HEK293 (cell line): ENCODE measurements at regions not wholly inside any gene's neighbourhood (a gene's known extent, or its start where the extent isn't known, plus 50 kb on each side); places are given as distances from the start of the nearest gene placed in this dataset.
A peak's percentile ranks its signal among the peaks of the same experiment; 100 is the strongest.

Experiments used
- CTCF ChIA-PET: fragments of 350-600 bp; formaldehyde crosslinking; extraction: SDS; loops from one replicate; lab custom pipeline; 2021; ENCODE audit warnings: antibody characterized with exemption; lab: Yijun Ruan, JAX
- POLR2A ChIA-PET: fragments of 300-600 bp; formaldehyde crosslinking; extraction: SDS; loops from one replicate; lab custom pipeline; 2020; ENCODE audit warnings: antibody characterized with exemption, inconsistent platforms; lab: Yijun Ruan, JAX
- H3K27ac ChIP-seq: fragments of 200-500 bp; sonication (Bioruptor generic); 2 replicates; pipeline ENCODE4 v1.5.1; 2014; ENCODE audit warnings: low read depth, low read length, control low read depth, inconsistent platforms; ENCODE audit errors: extremely low read depth
- H3K36me3 ChIP-seq, 2 experiments: fragments of 200-500 bp in 1 of 2; sonication (Bioruptor generic) in 1 of 2; 1 replicate in 1 of 2; 2 replicates in 1 of 2; pipeline ENCODE4 v1.5.1; 2014 to 2017; ENCODE audit warnings: inconsistent platforms in 2 of 2, low read length in 2 of 2; ENCODE audit not compliant: control insufficient read depth in 2 of 2, insufficient read depth in 1 of 2
- H3K4me1 ChIP-seq: fragments of 200-500 bp; sonication (Bioruptor generic); 2 replicates; pipeline ENCODE4 v1.5.1; 2014; ENCODE audit warnings: mild to moderate bottlenecking, low read length, inconsistent platforms; ENCODE audit not compliant: control insufficient read depth, insufficient read depth
- H3K4me3 ChIP-seq: 2 replicates; pipeline ENCODE4 v1.5.1; 2011; ENCODE audit warnings: low read depth, mild to moderate bottlenecking, control low read depth, low read length, moderate library complexity
- H3K9me3 ChIP-seq: fragments of 200-500 bp; sonication (Bioruptor generic); 2 replicates; pipeline ENCODE4 v1.5.1; 2014; ENCODE audit warnings: low read depth, low read length, inconsistent platforms; ENCODE audit not compliant: control insufficient read depth, insufficient read depth
- SETDB1 ChIP-seq: IDR thresholded peaks from one replicate; pipeline ENCODE4 v1.6.1; 2017; ENCODE audit warnings: mild to moderate bottlenecking, low read length, moderate library complexity, mixed read lengths; ENCODE audit not compliant: insufficient read length
- TCF7L2 ChIP-seq: IDR thresholded peaks from 2 replicates; pipeline ENCODE4 v1.6.1; 2011; ENCODE audit warnings: low read depth, mild to moderate bottlenecking, inconsistent platforms, low read length, moderate library complexity, borderline replicate concordance
- ZFP3 ChIP-seq: fragments of 450-650 bp; formaldehyde crosslinking; IDR thresholded peaks from 2 replicates; pipeline ENCODE4 v1.5.1; 2016; ENCODE audit warnings: low read depth, missing biosample characterization, missing genetic modification characterization
- ZFP41 ChIP-seq: fragments of 450-650 bp; formaldehyde crosslinking; IDR thresholded peaks from 2 replicates; pipeline ENCODE4 v1.5.1; 2016; ENCODE audit warnings: missing biosample characterization, missing genetic modification characterization, borderline replicate concordance
- ZNF146 ChIP-seq: fragments of 450-650 bp; formaldehyde crosslinking; IDR thresholded peaks from 2 replicates; pipeline ENCODE4 v1.5.1; 2016; ENCODE audit warnings: missing biosample characterization, missing genetic modification characterization
- ZNF274 ChIP-seq, 2 experiments: fragments of 200-500 bp in 1 of 2; fragments of 450-650 bp in 1 of 2; sonication (Bioruptor generic) in 1 of 2; formaldehyde crosslinking in 1 of 2; IDR thresholded peaks; 2 replicates each; pipeline versions ENCODE4 v1.5.1 to v1.6.1; 2014 to 2016; ENCODE audit warnings: borderline replicate concordance in 1 of 2, inconsistent platforms in 1 of 2, low read length in 1 of 2, missing biosample characterization in 1 of 2, missing genetic modification characterization in 1 of 2
- ZNF324 ChIP-seq: fragments of 450-650 bp; formaldehyde crosslinking; IDR thresholded peaks from 2 replicates; pipeline ENCODE4 v1.5.1; 2016; ENCODE audit warnings: missing biosample characterization, missing genetic modification characterization
- ZNF37A ChIP-seq: fragments of 450-650 bp; IDR thresholded peaks from 2 replicates; pipeline ENCODE4 v1.5.1; 2018; ENCODE audit warnings: missing biosample characterization, missing genetic modification characterization
- ZNF423 ChIP-seq: fragments of 450-650 bp; formaldehyde crosslinking; IDR thresholded peaks from 2 replicates; pipeline ENCODE4 v1.5.1; 2016; ENCODE audit warnings: missing biosample characterization, missing genetic modification characterization
- ZNF501 ChIP-seq: fragments of 450-650 bp; formaldehyde crosslinking; IDR thresholded peaks from 2 replicates; pipeline ENCODE4 v1.5.1; 2016; ENCODE audit warnings: missing biosample characterization, missing genetic modification characterization
- ZNF529 ChIP-seq: fragments of 450-650 bp; formaldehyde crosslinking; IDR thresholded peaks from 2 replicates; pipeline ENCODE4 v1.5.1; 2017; ENCODE audit warnings: missing genetic modification characterization, missing biosample characterization; ENCODE audit not compliant: insufficient replicate concordance
- ZNF544 ChIP-seq: fragments of 450-650 bp; formaldehyde crosslinking; IDR thresholded peaks from 2 replicates; pipeline ENCODE4 v1.5.0; 2017; ENCODE audit warnings: missing biosample characterization, missing genetic modification characterization
- ZNF548 ChIP-seq: fragments of 450-650 bp; formaldehyde crosslinking; IDR thresholded peaks from 2 replicates; pipeline ENCODE4 v1.5.1; 2016; ENCODE audit warnings: missing biosample characterization, missing genetic modification characterization
- TF ChIP-seq, protein P1 (sequence below): fragments of 450-650 bp; formaldehyde crosslinking; IDR thresholded peaks from 2 replicates; pipeline ENCODE4 v1.5.1; 2016; ENCODE audit warnings: missing biosample characterization, missing genetic modification characterization
- TF ChIP-seq, protein P2 (sequence below): fragments of 450-650 bp; formaldehyde crosslinking; IDR thresholded peaks from 2 replicates; pipeline ENCODE4 v1.5.1; 2017; ENCODE audit warnings: missing biosample characterization, missing genetic modification characterization
- TF ChIP-seq, protein P3 (sequence below): fragments of 450-650 bp; formaldehyde crosslinking; IDR thresholded peaks from 2 replicates; pipeline ENCODE4 v1.5.1; 2016; ENCODE audit warnings: missing biosample characterization, missing genetic modification characterization, low read depth
- TF ChIP-seq, protein P4 (sequence below): fragments of 450-650 bp; formaldehyde crosslinking; IDR thresholded peaks from 2 replicates; pipeline ENCODE4 v1.5.1; 2016; ENCODE audit warnings: missing biosample characterization, missing genetic modification characterization
- TF ChIP-seq, protein P5 (sequence below): fragments of 450-650 bp; IDR thresholded peaks from 2 replicates; pipeline ENCODE4 v1.5.1; 2018; ENCODE audit warnings: missing biosample characterization, mild to moderate bottlenecking, missing genetic modification characterization

DNA sequence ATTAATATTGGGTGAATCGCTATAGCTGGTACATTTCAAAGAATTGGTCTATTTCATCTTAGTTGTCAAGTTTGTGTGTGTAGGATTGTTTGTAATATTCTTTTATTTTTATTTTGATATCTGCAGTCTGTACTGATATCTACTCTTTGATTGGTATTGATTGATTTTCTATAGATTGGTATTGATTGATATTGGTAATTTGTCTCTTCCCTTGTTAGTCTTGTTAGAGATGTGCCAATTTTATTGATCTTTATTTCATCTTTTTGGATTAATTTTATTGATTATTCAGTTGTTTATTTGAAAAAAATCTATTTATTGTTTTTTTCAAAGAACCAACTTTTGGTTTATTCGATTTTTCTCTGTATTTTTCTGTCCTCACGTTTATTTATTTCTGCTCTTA lies 61.4 kb downstream of the TM2D3 start:
- Histone ChIP-seq H3K27ac (no peak overlapping the region), H3K9me3 (peaks cover 2% of the 10 kb centered on the region; the same call in 1 of the 2 replicates), H3K4me1 (no peaks in the 10 kb centered on the region), H3K36me3 (no peaks in the 10 kb centered on the region), H3K4me3 (no peak overlapping the region)
- ChIA-PET POLR2A (no interaction called here), CTCF (interaction anchor here (0.6 to 1.5 kb wide), 5 partner anchors 11 to 248 kb away, joined by 3 to 11 read pairs (median 3); no protein-coding TSS in a partner anchor)
- TF ChIP-seq ZNF529 (tag by site-specific recombination) (no peak), ZNF37A (tag by site-specific recombination) (no peak), ZNF146 (tag by site-specific recombination) (no peak), ZNF501 (tag by site-specific recombination) (no peak), ZFP3 (tag by site-specific recombination) (no peak), ZNF324 (tag by site-specific recombination) (no peak), ZNF423 (no peak), ZNF548 (no peak), ZFP41 (no peak), ZNF274 (IDR thresholded peaks at IDR 0.05; ENCODE audit: low read length) (no peak), ZNF274 (tag by site-specific recombination; IDR thresholded peaks at IDR 0.05; ENCODE audit: borderline replicate concordance) (no peak)
- TF ChIP-seq, protein P1, sequence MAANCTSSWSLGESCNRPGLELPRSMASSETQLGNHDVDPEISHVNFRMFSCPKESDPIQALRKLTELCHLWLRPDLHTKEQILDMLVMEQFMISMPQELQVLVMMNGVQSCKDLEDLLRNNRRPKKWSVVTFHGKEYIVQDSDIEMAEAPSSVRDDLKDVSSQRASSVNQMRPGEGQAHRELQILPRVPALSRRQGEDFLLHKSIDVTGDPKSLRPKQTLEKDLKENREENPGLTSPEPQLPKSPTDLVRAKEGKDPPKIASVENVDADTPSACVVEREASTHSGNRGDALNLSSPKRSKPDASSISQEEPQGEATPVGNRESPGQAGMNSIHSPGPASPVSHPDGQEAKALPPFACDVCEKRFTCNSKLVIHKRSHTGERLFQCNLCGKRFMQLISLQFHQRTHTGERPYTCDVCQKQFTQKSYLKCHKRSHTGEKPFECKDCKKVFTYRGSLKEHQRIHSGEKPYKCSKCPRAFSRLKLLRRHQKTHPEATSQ: no peak
- TF ChIP-seq, protein P2, sequence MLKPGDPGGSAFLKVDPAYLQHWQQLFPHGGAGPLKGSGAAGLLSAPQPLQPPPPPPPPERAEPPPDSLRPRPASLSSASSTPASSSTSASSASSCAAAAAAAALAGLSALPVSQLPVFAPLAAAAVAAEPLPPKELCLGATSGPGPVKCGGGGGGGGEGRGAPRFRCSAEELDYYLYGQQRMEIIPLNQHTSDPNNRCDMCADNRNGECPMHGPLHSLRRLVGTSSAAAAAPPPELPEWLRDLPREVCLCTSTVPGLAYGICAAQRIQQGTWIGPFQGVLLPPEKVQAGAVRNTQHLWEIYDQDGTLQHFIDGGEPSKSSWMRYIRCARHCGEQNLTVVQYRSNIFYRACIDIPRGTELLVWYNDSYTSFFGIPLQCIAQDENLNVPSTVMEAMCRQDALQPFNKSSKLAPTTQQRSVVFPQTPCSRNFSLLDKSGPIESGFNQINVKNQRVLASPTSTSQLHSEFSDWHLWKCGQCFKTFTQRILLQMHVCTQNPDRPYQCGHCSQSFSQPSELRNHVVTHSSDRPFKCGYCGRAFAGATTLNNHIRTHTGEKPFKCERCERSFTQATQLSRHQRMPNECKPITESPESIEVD (tag by site-specific recombination): no peak
- TF ChIP-seq, protein P3, sequence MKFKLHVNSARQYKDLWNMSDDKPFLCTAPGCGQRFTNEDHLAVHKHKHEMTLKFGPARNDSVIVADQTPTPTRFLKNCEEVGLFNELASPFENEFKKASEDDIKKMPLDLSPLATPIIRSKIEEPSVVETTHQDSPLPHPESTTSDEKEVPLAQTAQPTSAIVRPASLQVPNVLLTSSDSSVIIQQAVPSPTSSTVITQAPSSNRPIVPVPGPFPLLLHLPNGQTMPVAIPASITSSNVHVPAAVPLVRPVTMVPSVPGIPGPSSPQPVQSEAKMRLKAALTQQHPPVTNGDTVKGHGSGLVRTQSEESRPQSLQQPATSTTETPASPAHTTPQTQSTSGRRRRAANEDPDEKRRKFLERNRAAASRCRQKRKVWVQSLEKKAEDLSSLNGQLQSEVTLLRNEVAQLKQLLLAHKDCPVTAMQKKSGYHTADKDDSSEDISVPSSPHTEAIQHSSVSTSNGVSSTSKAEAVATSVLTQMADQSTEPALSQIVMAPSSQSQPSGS (tag by site-specific recombination): no peak
- TF ChIP-seq, protein P4, sequence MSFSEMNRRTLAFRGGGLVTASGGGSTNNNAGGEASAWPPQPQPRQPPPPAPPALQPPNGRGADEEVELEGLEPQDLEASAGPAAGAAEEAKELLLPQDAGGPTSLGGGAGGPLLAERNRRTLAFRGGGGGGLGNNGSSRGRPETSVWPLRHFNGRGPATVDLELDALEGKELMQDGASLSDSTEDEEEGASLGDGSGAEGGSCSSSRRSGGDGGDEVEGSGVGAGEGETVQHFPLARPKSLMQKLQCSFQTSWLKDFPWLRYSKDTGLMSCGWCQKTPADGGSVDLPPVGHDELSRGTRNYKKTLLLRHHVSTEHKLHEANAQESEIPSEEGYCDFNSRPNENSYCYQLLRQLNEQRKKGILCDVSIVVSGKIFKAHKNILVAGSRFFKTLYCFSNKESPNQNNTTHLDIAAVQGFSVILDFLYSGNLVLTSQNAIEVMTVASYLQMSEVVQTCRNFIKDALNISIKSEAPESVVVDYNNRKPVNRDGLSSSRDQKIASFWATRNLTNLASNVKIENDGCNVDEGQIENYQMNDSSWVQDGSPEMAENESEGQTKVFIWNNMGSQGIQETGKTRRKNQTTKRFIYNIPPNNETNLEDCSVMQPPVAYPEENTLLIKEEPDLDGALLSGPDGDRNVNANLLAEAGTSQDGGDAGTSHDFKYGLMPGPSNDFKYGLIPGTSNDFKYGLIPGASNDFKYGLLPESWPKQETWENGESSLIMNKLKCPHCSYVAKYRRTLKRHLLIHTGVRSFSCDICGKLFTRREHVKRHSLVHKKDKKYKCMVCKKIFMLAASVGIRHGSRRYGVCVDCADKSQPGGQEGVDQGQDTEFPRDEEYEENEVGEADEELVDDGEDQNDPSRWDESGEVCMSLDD: no peak
- TF ChIP-seq, protein P5, sequence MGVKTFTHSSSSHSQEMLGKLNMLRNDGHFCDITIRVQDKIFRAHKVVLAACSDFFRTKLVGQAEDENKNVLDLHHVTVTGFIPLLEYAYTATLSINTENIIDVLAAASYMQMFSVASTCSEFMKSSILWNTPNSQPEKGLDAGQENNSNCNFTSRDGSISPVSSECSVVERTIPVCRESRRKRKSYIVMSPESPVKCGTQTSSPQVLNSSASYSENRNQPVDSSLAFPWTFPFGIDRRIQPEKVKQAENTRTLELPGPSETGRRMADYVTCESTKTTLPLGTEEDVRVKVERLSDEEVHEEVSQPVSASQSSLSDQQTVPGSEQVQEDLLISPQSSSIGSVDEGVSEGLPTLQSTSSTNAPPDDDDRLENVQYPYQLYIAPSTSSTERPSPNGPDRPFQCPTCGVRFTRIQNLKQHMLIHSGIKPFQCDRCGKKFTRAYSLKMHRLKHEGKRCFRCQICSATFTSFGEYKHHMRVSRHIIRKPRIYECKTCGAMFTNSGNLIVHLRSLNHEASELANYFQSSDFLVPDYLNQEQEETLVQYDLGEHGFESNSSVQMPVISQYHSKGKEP: no peak
- TF ChIP-seq, all 188 proteins: peak for 0

DNA sequence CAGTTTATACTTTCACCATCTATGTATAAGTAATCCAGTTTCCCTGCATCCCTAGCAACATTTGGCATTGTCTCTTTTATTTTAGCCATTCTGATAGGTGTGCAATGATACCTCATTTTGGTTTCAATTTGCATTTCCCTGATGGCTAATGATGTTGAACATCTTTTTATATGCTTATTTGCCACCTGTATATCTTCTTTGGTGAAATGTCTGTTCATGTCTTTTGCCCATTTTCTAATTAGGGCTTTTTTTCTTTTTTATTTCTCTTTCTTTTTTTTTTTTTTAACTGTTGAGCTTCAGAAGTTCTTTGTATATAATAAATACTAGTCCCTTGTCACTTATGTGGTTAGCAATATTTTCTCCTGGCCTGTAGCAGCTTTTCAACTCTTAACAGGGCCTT lies 68.9 kb downstream of the TM2D3 start:
- CTCF ChIA-PET: no interaction called here
- Histone ChIP-seq H3K36me3 (no peaks in the 10 kb centered on the region), H3K4me3 (no peak overlapping the region)
- peak; percentile 26 for TF ChIP-seq SETDB1
- TF ChIP-seq ZNF544 (tag by site-specific recombination): no peak
- no peak for TF ChIP-seq TCF7L2
- TF ChIP-seq, all 188 proteins: peak for 1
- H3K9me3 ChIP-seq: peaks cover 11% of the 10 kb centered on the region
- POLR2A ChIA-PET: no interaction called here
- H3K27ac ChIP-seq: no peak overlapping the region
- H3K4me1 ChIP-seq: no peaks in the 10 kb centered on the region
